A673 (cell line): ENCODE measurements at regions not wholly inside any gene's neighbourhood (a gene's known extent, or its start where the extent isn't known, plus 50 kb on each side); places are given as distances from the start of the nearest gene placed in this dataset.

Experiments
- BruUV-seq: library from RNA; stranded (reverse); fragments of 400-500 nt; replicated peaks from 2 replicates; lab custom pipeline; 2021; lab: Mats Ljungman, UMichigan
- CTCF ChIA-PET: fragments of 300-600 bp; sonication (Branson Sonifier 250); formaldehyde crosslinking; loops from one replicate; lab custom pipeline; 2022; ENCODE audit warnings: antibody characterized with exemption; lab: Charles Lee
- POLR2A ChIA-PET: fragments of 300-600 bp; sonication (Branson Sonifier 250); formaldehyde crosslinking; loops from one replicate; lab custom pipeline; 2022; ENCODE audit warnings: antibody characterized with exemption; ENCODE audit not compliant: low non-redundant PET; lab: Charles Lee
- DNase-seq: peaks from one replicate; pipeline ENCODE4 v3.0.0-alpha.2; 2015; ENCODE audit warnings: low spot score
- H3K27ac ChIP-seq: fragments of 200-600 bp; sonication (generic); 2 replicates; pipeline ENCODE4 v1.5.1; 2016; ENCODE audit warnings: mixed run types, low read depth, mild to moderate bottlenecking, mixed read lengths, antibody characterized with exemption, low read length; ENCODE audit not compliant: poor library complexity, severe bottlenecking
- H3K27me3 ChIP-seq: fragments of 200-600 bp; sonication (generic); replicated peaks from 2 replicates; pipeline ENCODE4 v1.6.1; 2017; ENCODE audit warnings: mixed run types, low read depth, mild to moderate bottlenecking, mixed read lengths, antibody characterized with exemption, low read length; ENCODE audit not compliant: insufficient read depth, poor library complexity
- H3K36me3 ChIP-seq: fragments of 200-600 bp; sonication (generic); 2 replicates; pipeline ENCODE4 v1.6.1; 2016; ENCODE audit warnings: mixed run types, mild to moderate bottlenecking, mixed read lengths, antibody characterized with exemption, low read length; ENCODE audit not compliant: insufficient read depth, poor library complexity, severe bottlenecking
- H3K4me1 ChIP-seq: fragments of 200-600 bp; sonication (generic); 2 replicates; pipeline ENCODE4 v1.6.1; 2017; ENCODE audit warnings: mixed run types, mild to moderate bottlenecking, mixed read lengths, antibody characterized with exemption, low read length; ENCODE audit not compliant: insufficient read depth, poor library complexity, severe bottlenecking
- H3K4me3 ChIP-seq: fragments of 200-600 bp; sonication (generic); 2 replicates; pipeline ENCODE4 v1.5.1; 2016; ENCODE audit warnings: low read depth, mixed run types, mild to moderate bottlenecking, mixed read lengths, low read length; ENCODE audit not compliant: poor library complexity, severe bottlenecking
- H3K9me3 ChIP-seq: fragments of 200-600 bp; sonication (generic); 2 replicates; pipeline ENCODE4 v1.6.1; 2016; ENCODE audit warnings: mixed run types, low read depth, mild to moderate bottlenecking, mixed read lengths, antibody characterized with exemption, low read length; ENCODE audit not compliant: poor library complexity, severe bottlenecking
- CTCF ChIP-seq: fragments of 300-800, 200-600 bp; sonication (generic); conservative IDR thresholded peaks from 2 replicates; pipeline ENCODE4 v1.5.1; 2017; ENCODE audit warnings: low read depth, mild to moderate bottlenecking, antibody characterized with exemption, low read length, moderate library complexity, mixed read lengths
- EZH2 ChIP-seq: fragments of 200-600 bp; sonication (generic); IDR thresholded peaks from 2 replicates; pipeline ENCODE4 v1.6.1; 2017; ENCODE audit warnings: borderline replicate concordance, low read depth, mild to moderate bottlenecking, mixed read lengths, antibody characterized with exemption, low read length; ENCODE audit not compliant: poor library complexity, severe bottlenecking
- intact Hi-C: fragments of 100-400 bp; cut with micrococcal nuclease; formaldehyde crosslinking; loops from one replicate; pipeline ENCODE4 v1.10.0; 2022; ENCODE audit not compliant: unreplicated experiment

DNA sequence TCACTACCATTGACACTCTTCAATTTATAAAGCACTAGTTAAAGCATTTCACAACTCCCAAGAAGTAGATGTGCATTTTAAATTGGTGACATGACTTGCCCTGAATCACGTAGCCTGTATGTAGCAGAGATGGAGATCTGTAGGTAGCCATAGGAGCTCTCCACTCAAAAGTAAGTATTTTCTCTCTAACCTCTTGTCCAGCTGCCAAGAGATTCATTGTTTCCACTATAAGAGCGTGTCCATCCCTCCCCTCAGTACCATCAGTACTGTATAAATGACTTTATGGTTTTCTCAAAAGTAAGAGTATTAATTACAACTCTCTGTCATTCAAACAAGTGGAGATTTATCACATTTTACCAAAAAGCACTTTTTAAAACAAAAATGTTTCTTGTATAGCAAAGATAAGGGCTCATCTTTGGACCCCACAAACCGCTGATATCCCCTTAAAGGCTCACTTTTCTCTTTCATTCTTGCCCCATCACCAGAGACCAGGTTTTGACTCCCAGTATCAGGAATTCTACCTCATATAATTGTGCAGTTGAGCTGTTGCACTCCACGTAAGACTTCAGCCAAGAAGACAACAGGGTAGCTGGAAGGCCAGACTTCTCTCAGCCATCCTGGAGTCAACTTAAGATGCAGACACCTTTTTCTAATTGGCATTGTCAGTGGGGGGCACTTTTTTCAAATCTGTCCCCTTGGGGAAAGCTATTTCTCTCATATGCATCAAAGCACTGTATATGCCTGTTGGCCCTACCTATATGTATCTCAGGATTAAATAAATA lies 78.0 kb upstream of the GALNT5 start:
- TF ChIP-seq CTCF (no peak), EZH2 (no peak)
- Histone ChIP-seq H3K27me3 (no peaks in the 10 kb centered on the region), H3K4me1 (peaks cover 30% of the 10 kb centered on the region), H3K4me3 (no peak overlapping the region), H3K9me3 (no peaks in the 10 kb centered on the region), H3K27ac (no peak overlapping the region), H3K36me3 (no peaks in the 10 kb centered on the region)
- BruUV-seq, result no TSS peak
- intact Hi-C loops, result loop anchor here (5.0 to 10.0 kb wide), 3 partner anchors 122 to 745 kb away; partner anchors contain the start of gene GPD2
- ChIA-PET CTCF (no interaction called here), POLR2A (interaction anchor here (0.6 kb wide), 1 partner anchor 845 kb away, joined by 8 read pairs; no protein-coding TSS in a partner anchor)
- DNase-seq, result no peak

GRCh38 chr2:157180359-157180758 lies 77.1 kb upstream of the GALNT5 start:
- no TSS peak for BruUV-seq
- POLR2A ChIA-PET, result no interaction called here

GRCh38 chr2:157181234-157181633 lies 76.3 kb upstream of the GALNT5 start:
- no peaks in the 10 kb centered on the region for H3K36me3 ChIP-seq
- intact Hi-C loops, result loop anchor here (5.0 to 10.0 kb wide), 3 partner anchors 124 to 746 kb away; partner anchors contain the start of gene GPD2
- no TSS peak for BruUV-seq
- ChIA-PET POLR2A (no interaction called here), CTCF (no interaction called here)
- no peak overlapping the region for H3K27ac ChIP-seq
- DNase-seq, result no peak
- H3K9me3 ChIP-seq, result no peaks in the 10 kb centered on the region
- no peak overlapping the region for H3K4me3 ChIP-seq
- H3K4me1 ChIP-seq, result peaks cover 29% of the 10 kb centered on the region
- TF ChIP-seq EZH2 (no peak), CTCF (no peak)
- H3K27me3 ChIP-seq, result no peaks in the 10 kb centered on the region

More at GRCh38 chr2:157180359-157180758, 77.1 kb upstream of the GALNT5 start:
- no peaks in the 10 kb centered on the region for H3K9me3 ChIP-seq
- no peaks in the 10 kb centered on the region for H3K36me3 ChIP-seq
- peaks cover 29% of the 10 kb centered on the region for H3K4me1 ChIP-seq
- TF ChIP-seq EZH2, result no peak
- CTCF ChIA-PET, result no interaction called here
- intact Hi-C loops, result loop anchor here (5.0 to 10.0 kb wide), 3 partner anchors 123 to 746 kb away; partner anchors contain the start of gene GPD2
- no peak overlapping the region for H3K4me3 ChIP-seq
- H3K27me3 ChIP-seq, result no peaks in the 10 kb centered on the region
- no peak overlapping the region for H3K27ac ChIP-seq
- no peak for DNase-seq
